ENCODE measurements at regions not wholly inside any gene's neighbourhood (a gene's known extent, or its start where the extent isn't known, plus 50 kb on each side); places are given as distances from the start of the nearest gene placed in this dataset.
A peak's percentile ranks its signal among the peaks of the same experiment; 100 is the strongest.

GRCh38 chr6:140827593-140827992 lies 1305.1 kb upstream of the GJE1 start:
- H3K4me2 ChIP-seq (ENCODE audit: low read depth, low read length, poor library complexity, severe bottlenecking) = no peak overlapping the region
- H2AFZ ChIP-seq (ENCODE audit: low read depth, low read length, severe bottlenecking) = peak overlapping the region; percentile 16
- H3K4me3 ChIP-seq (ENCODE audit: insufficient read depth, low read length, poor library complexity, severe bottlenecking) = no peak overlapping the region
- H3K27ac ChIP-seq (ENCODE audit: low read depth, low read length) = no peak overlapping the region
- H3K27me3 ChIP-seq (ENCODE audit: low read length) = no peaks in the 10 kb centered on the region
- no peaks in the 10 kb centered on the region for H4K20me1 ChIP-seq (ENCODE audit: low read depth, low read length)
- TF ChIP-seq CTCF (IDR thresholded peaks at IDR 0.05; ENCODE audit: insufficient read depth, low read length, poor library complexity, severe bottlenecking) (no peak), EZH2phosphoT487 (conservative IDR thresholded peaks at IDR 0.05; ENCODE audit: low read length) (no peak)
- H3K9me3 ChIP-seq (ENCODE audit: insufficient read depth, low read length) = no peaks in the 10 kb centered on the region
- no peaks in the 10 kb centered on the region for H3K79me2 ChIP-seq (ENCODE audit: insufficient read depth, low read length)
- no peak overlapping the region for H3K9ac ChIP-seq (ENCODE audit: low read length)
- H3K9me2 ChIP-seq (replicated peaks; ENCODE audit: insufficient read depth, low read length) = no peaks in the 10 kb centered on the region
- no peaks in the 10 kb centered on the region for H3F3A ChIP-seq (ENCODE audit: insufficient read depth)
- no peaks in the 10 kb centered on the region for H3K36me3 ChIP-seq (ENCODE audit: low read length)

- Histone ChIP-seq H3K9me2 (replicated peaks; ENCODE audit: insufficient read depth, low read length) (no peaks in the 10 kb centered on the region), H3K36me3 (ENCODE audit: low read length) (no peaks in the 10 kb centered on the region), H2AFZ (ENCODE audit: low read depth, low read length, severe bottlenecking) (no peak overlapping the region), H3K9ac (ENCODE audit: low read length) (no peak overlapping the region), H3K4me3 (ENCODE audit: insufficient read depth, low read length, poor library complexity, severe bottlenecking) (no peak overlapping the region), H3K27ac (ENCODE audit: low read depth, low read length) (no peak overlapping the region), H3K27me3 (ENCODE audit: low read length) (no peaks in the 10 kb centered on the region), H3K9me3 (ENCODE audit: insufficient read depth, low read length) (no peaks in the 10 kb centered on the region), H3K79me2 (ENCODE audit: insufficient read depth, low read length) (no peaks in the 10 kb centered on the region), H4K20me1 (ENCODE audit: low read depth, low read length) (no peaks in the 10 kb centered on the region), H3F3A (ENCODE audit: insufficient read depth) (no peaks in the 10 kb centered on the region), H3K4me2 (ENCODE audit: low read depth, low read length, poor library complexity, severe bottlenecking) (no peak overlapping the region)
- TF ChIP-seq EZH2phosphoT487 (conservative IDR thresholded peaks at IDR 0.05; ENCODE audit: low read length) = no peak
- TF ChIP-seq CTCF (IDR thresholded peaks at IDR 0.05; ENCODE audit: insufficient read depth, low read length, poor library complexity, severe bottlenecking) = no peak
These were observed 1307.0 kb upstream of the GJE1 start for GRCh38 chr6:140825731-140826130.

GRCh38 chr6:140824595-140824994 lies 1308.1 kb upstream of the GJE1 start:
- H3K9me2 ChIP-seq (replicated peaks; ENCODE audit: insufficient read depth, low read length) = no peaks in the 10 kb centered on the region
- no peaks in the 10 kb centered on the region for H3K79me2 ChIP-seq (ENCODE audit: insufficient read depth, low read length)
- H3K36me3 ChIP-seq (ENCODE audit: low read length) = no peaks in the 10 kb centered on the region
- H3K9me3 ChIP-seq (ENCODE audit: insufficient read depth, low read length) = no peaks in the 10 kb centered on the region
- H4K20me1 ChIP-seq (ENCODE audit: low read depth, low read length) = no peaks in the 10 kb centered on the region
- no peak overlapping the region for H3K9ac ChIP-seq (ENCODE audit: low read length)
- no peaks in the 10 kb centered on the region for H3K27me3 ChIP-seq (ENCODE audit: low read length)
- H3K4me3 ChIP-seq (ENCODE audit: insufficient read depth, low read length, poor library complexity, severe bottlenecking) = no peak overlapping the region
- H3F3A ChIP-seq (ENCODE audit: insufficient read depth) = no peaks in the 10 kb centered on the region
- no peak overlapping the region for H3K27ac ChIP-seq (ENCODE audit: low read depth, low read length)
- TF ChIP-seq CTCF (IDR thresholded peaks at IDR 0.05; ENCODE audit: insufficient read depth, low read length, poor library complexity, severe bottlenecking) (no peak), EZH2phosphoT487 (conservative IDR thresholded peaks at IDR 0.05; ENCODE audit: low read length) (no peak)
- H2AFZ ChIP-seq (ENCODE audit: low read depth, low read length, severe bottlenecking) = no peak overlapping the region
- no peak overlapping the region for H3K4me2 ChIP-seq (ENCODE audit: low read depth, low read length, poor library complexity, severe bottlenecking)
